Breast epithelium (tissue), 3 donors: ENCODE measurements at regions not wholly inside any gene's neighbourhood (a gene's known extent, or its start where the extent isn't known, plus 50 kb on each side); places are given as distances from the start of the nearest gene placed in this dataset.

Experiments
- POLR2A ChIP-seq: fragments of 450-650 bp; IDR thresholded peaks from one replicate; pipeline ENCODE4 v1.6.1; 2016; ENCODE audit warnings: antibody characterized with exemption, mild to moderate bottlenecking, moderate library complexity
- POLR2AphosphoS5 ChIP-seq, 3 donors: sonication (generic); formaldehyde crosslinking; IDR thresholded peaks; one replicate each; pipeline ENCODE4 v1.6.1; 2017; ENCODE audit warnings: antibody characterized with exemption in 3 of 3
- TF ChIP-seq, protein P1 (sequence below), 3 donors: fragments of 450-650 bp; IDR thresholded peaks; one replicate each; pipeline ENCODE4 v1.5.1; 2016 to 2017; ENCODE audit warnings: antibody characterized with exemption in 3 of 3, mild to moderate bottlenecking in 3 of 3, moderate library complexity in 3 of 3

DNA sequence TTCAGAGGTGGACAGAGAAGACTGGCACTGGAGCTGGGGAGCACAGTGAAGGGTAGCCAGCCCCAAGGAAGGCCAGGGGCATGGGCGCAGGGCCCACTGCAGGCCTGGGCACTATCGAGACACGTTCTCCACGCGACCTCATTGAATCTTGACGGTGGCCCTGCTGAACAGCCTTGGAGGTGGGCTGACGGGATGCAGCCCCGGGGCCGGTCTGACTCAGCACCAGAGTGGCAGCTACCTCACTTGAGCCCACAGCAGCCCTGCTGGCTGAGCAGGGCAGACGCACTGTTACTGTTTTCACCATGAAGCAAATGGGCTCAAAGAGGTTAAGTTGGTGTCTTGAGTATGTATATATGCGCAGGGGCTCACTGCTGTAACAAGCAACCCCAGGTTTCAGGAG is 78.8 kb upstream of the FOXF1 start:
- TF ChIP-seq POLR2A, result no peak
- TF ChIP-seq, protein P1, sequence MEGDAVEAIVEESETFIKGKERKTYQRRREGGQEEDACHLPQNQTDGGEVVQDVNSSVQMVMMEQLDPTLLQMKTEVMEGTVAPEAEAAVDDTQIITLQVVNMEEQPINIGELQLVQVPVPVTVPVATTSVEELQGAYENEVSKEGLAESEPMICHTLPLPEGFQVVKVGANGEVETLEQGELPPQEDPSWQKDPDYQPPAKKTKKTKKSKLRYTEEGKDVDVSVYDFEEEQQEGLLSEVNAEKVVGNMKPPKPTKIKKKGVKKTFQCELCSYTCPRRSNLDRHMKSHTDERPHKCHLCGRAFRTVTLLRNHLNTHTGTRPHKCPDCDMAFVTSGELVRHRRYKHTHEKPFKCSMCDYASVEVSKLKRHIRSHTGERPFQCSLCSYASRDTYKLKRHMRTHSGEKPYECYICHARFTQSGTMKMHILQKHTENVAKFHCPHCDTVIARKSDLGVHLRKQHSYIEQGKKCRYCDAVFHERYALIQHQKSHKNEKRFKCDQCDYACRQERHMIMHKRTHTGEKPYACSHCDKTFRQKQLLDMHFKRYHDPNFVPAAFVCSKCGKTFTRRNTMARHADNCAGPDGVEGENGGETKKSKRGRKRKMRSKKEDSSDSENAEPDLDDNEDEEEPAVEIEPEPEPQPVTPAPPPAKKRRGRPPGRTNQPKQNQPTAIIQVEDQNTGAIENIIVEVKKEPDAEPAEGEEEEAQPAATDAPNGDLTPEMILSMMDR (IDR thresholded peaks at IDR 0.05), result no peak
- no peak for TF ChIP-seq POLR2AphosphoS5 (IDR thresholded peaks at IDR 0.05)
